HG03558 (cell line): ENCODE measurements at regions not wholly inside any gene's neighbourhood (a gene's known extent, or its start where the extent isn't known, plus 50 kb on each side); places are given as distances from the start of the nearest gene placed in this dataset.
"Not testable (repeated sequence)": the region's sequence is repeated elsewhere in the genome, so short reads cannot be mapped to it uniquely, and the experiment has no call there.

Source experiments
- ATAC-seq: cut with Tn5 transposase; IDR thresholded peaks from one replicate; pipeline ENCODE4 v1.9.1; 2021; ENCODE audit warnings: moderate number of reproducible peaks; ENCODE audit not compliant: unreplicated experiment; ENCODE audit errors: extremely low read depth

GRCh38 chr9:86512929-86513328, 158.7 kb upstream of the TUT7 start:
- no peak for ATAC-seq

- no peak for ATAC-seq
Observed at GRCh38 chr9:86511614-86512360, 157.6 kb upstream of the TUT7 start.

GRCh38 chr9:86508208-86508903, 154.1 kb upstream of the TUT7 start:
- ATAC-seq: peak; percentile 68

GRCh38 chr9:86507212-86507630, 153.0 kb upstream of the TUT7 start:
- no peak for ATAC-seq

- ATAC-seq: no peak
Observed at GRCh38 chr9:86503942-86504341, 149.7 kb upstream of the TUT7 start.

- no peak for ATAC-seq
Observed at GRCh38 chr9:86503314-86503713, 149.1 kb upstream of the TUT7 start.

- ATAC-seq: no peak
Observed at GRCh38 chr9:86500667-86501435, 146.6 kb upstream of the TUT7 start.

GRCh38 chr9:86500031-86500430, 145.8 kb upstream of the TUT7 start:
- no peak for ATAC-seq

- ATAC-seq: no peak
Observed at GRCh38 chr9:86494644-86495111, 140.5 kb upstream of the TUT7 start.

- ATAC-seq: no peak
Observed at GRCh38 chr9:86491468-86492266, 137.5 kb upstream of the TUT7 start.

GRCh38 chr9:86488794-86489193, 134.6 kb upstream of the TUT7 start:
- ATAC-seq: no peak

GRCh38 chr9:86488345-86488744, 134.1 kb upstream of the TUT7 start:
- no peak for ATAC-seq

- no peak for ATAC-seq
Observed at GRCh38 chr9:86487838-86488233, 133.6 kb upstream of the TUT7 start.

GRCh38 chr9:86486891-86487837, 133.0 kb upstream of the TUT7 start:
- ATAC-seq: no peak

- ATAC-seq: peak; percentile 74
Observed at GRCh38 chr9:86485359-86485758, 131.1 kb upstream of the TUT7 start.

- ATAC-seq: no peak
Observed at GRCh38 chr9:86483496-86483895, 129.3 kb upstream of the TUT7 start.

- no peak for ATAC-seq
Observed at GRCh38 chr9:86481466-86481865, 127.3 kb upstream of the TUT7 start.

GRCh38 chr9:86475255-86475654, 121.0 kb upstream of the TUT7 start:
- ATAC-seq: not testable (repeated sequence)

GRCh38 chr9:86471171-86471815, 117.1 kb upstream of the TUT7 start:
- no peak for ATAC-seq
